Hematopoietic multipotent progenitor cell treated with erythropoietin and hydrocortisone succinate and interleukin-3 and kit ligand, for 15 days (in vitro differentiated cells): ENCODE measurements at regions not wholly inside any gene's neighbourhood (a gene's known extent, or its start where the extent isn't known, plus 50 kb on each side); places are given as distances from the start of the nearest gene placed in this dataset.
"Not testable (repeated sequence)": the region's sequence is repeated elsewhere in the genome, so short reads cannot be mapped to it uniquely, and the experiment has no call there.

Experiments
- DNase-seq: peaks from one replicate; pipeline ENCODE4 v3.0.0-alpha.2; 2015; ENCODE audit warnings: low spot score

GRCh38 chr18:77329651-77330050 is 80.0 kb downstream of the GALR1 start:
- DNase-seq: no peak

- no peak for DNase-seq
These were observed 85.2 kb downstream of the GALR1 start for GRCh38 chr18:77334876-77335275.

GRCh38 chr18:77337604-77338003 is 88.0 kb downstream of the GALR1 start:
- DNase-seq: no peak

- DNase-seq: no peak
These were observed 89.4 kb downstream of the GALR1 start for GRCh38 chr18:77339093-77339492.

GRCh38 chr18:77339623-77340022 is 90.0 kb downstream of the GALR1 start:
- no peak for DNase-seq

- DNase-seq: no peak
These were observed 91.2 kb downstream of the GALR1 start for GRCh38 chr18:77340815-77341214.

GRCh38 chr18:77341527-77342325 is 92.1 kb downstream of the GALR1 start:
- DNase-seq: no peak

GRCh38 chr18:77342736-77343135 is 93.1 kb downstream of the GALR1 start:
- DNase-seq: no peak

- no peak for DNase-seq
These were observed 94.3 kb downstream of the GALR1 start for GRCh38 chr18:77343846-77344510.

GRCh38 chr18:77344786-77345500 is 95.3 kb downstream of the GALR1 start:
- no peak for DNase-seq

GRCh38 chr18:77346208-77346810 is 96.7 kb downstream of the GALR1 start:
- no peak for DNase-seq

- not testable (repeated sequence) for DNase-seq
These were observed 103.7 kb downstream of the GALR1 start for GRCh38 chr18:77353349-77353748.

GRCh38 chr18:77359561-77360314 is 110.1 kb downstream of the GALR1 start:
- DNase-seq: no peak

GRCh38 chr18:77360315-77361190 is 110.9 kb downstream of the GALR1 start:
- no peak for DNase-seq

- no peak for DNase-seq
These were observed 111.7 kb downstream of the GALR1 start for GRCh38 chr18:77361382-77361781.

- DNase-seq: no peak
These were observed 116.0 kb downstream of the GALR1 start for GRCh38 chr18:77365667-77366066.

GRCh38 chr18:77366067-77366719 is 116.5 kb downstream of the GALR1 start:
- DNase-seq: no peak

- DNase-seq: no peak
These were observed 117.3 kb downstream of the GALR1 start for GRCh38 chr18:77366720-77367641.

GRCh38 chr18:77369644-77370043 is 120.0 kb downstream of the GALR1 start:
- no peak for DNase-seq
